Activated CD4-positive, CD25-positive, alpha-beta regulatory T cell treated with anti-CD3 and anti-CD28 coated beads, Interleukin-2, amount 50 U/mL, for 72 hours (primary cell): ENCODE measurements at regions not wholly inside any gene's neighbourhood (a gene's known extent, or its start where the extent isn't known, plus 50 kb on each side); places are given as distances from the start of the nearest gene placed in this dataset.

Experiments
- DNase-seq: peaks from one replicate; pipeline ENCODE4 v3.0.0; 2021

- no peak for DNase-seq
Observed at GRCh38 chr2:174667250-174667860, 69.8 kb upstream of the WIPF1 start.

- DNase-seq = no peak
Observed at GRCh38 chr2:174666845-174667244, 69.2 kb upstream of the WIPF1 start.

GRCh38 chr2:174666312-174666711 is 68.7 kb upstream of the WIPF1 start:
- no peak for DNase-seq

GRCh38 chr2:174664084-174664759 is 66.6 kb upstream of the WIPF1 start:
- no peak for DNase-seq

GRCh38 chr2:174663550-174663949 is 65.9 kb upstream of the WIPF1 start:
- no peak for DNase-seq

- DNase-seq = no peak
Observed at GRCh38 chr2:174662859-174663258, 65.3 kb upstream of the WIPF1 start.

GRCh38 chr2:174662459-174662858 is 64.9 kb upstream of the WIPF1 start:
- DNase-seq = no peak

GRCh38 chr2:174660984-174661675 is 63.5 kb upstream of the WIPF1 start:
- DNase-seq = no peak

- DNase-seq = no peak
Observed at GRCh38 chr2:174659069-174659900, 61.7 kb upstream of the WIPF1 start.

- no peak for DNase-seq
Observed at GRCh38 chr2:174656676-174657176, 59.1 kb upstream of the WIPF1 start.

GRCh38 chr2:174656035-174656434 is 58.4 kb upstream of the WIPF1 start:
- DNase-seq = no peak

- no peak for DNase-seq
Observed at GRCh38 chr2:174654419-174654941, 56.9 kb upstream of the WIPF1 start.

GRCh38 chr2:174648896-174649295 is 51.3 kb upstream of the WIPF1 start:
- DNase-seq = no peak
